Ovary (tissue), 3 donors: ENCODE measurements at regions not wholly inside any gene's neighbourhood (a gene's known extent, or its start where the extent isn't known, plus 50 kb on each side); places are given as distances from the start of the nearest gene placed in this dataset.

ENCODE experiments used
- POLR2A ChIP-seq: fragments of 450-650 bp; IDR thresholded peaks from one replicate; pipeline ENCODE4 v1.6.1; 2017; ENCODE audit warnings: antibody characterized with exemption, mild to moderate bottlenecking, moderate library complexity
- TF ChIP-seq, protein P1 (sequence below), 3 donors: fragments of 450-650 bp in 2 of 3; fragments of 200-600 bp in 1 of 3; IDR thresholded peaks; one replicate each; pipeline versions ENCODE4 v1.5.1 to v1.8.0; 2016 to 2022; ENCODE audit warnings: antibody characterized with exemption in 3 of 3, mild to moderate bottlenecking in 1 of 3
- donor health status: DM: no; HTN: no; CAD: no.

DNA sequence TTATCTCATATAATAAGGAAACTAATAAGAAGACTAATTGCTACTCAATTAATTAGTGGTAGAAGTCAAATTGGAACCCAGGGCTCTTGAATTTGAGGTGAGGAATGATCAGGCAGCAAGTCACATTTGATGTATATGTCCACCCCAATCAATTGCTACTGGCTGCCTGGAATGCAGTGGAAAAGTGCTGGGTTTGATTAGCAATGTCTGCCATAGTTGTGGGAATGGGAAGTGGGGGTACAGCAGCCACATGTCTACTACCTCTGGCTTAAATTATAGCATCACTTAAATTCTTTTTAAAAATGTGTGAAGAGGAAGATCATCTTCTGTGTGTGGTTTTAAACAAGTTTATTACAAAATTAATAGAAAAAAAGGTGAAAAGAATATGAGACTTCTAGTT lies 50.8 kb upstream of the NAV2 start:
- TF ChIP-seq POLR2A: no peak
- TF ChIP-seq, protein P1, sequence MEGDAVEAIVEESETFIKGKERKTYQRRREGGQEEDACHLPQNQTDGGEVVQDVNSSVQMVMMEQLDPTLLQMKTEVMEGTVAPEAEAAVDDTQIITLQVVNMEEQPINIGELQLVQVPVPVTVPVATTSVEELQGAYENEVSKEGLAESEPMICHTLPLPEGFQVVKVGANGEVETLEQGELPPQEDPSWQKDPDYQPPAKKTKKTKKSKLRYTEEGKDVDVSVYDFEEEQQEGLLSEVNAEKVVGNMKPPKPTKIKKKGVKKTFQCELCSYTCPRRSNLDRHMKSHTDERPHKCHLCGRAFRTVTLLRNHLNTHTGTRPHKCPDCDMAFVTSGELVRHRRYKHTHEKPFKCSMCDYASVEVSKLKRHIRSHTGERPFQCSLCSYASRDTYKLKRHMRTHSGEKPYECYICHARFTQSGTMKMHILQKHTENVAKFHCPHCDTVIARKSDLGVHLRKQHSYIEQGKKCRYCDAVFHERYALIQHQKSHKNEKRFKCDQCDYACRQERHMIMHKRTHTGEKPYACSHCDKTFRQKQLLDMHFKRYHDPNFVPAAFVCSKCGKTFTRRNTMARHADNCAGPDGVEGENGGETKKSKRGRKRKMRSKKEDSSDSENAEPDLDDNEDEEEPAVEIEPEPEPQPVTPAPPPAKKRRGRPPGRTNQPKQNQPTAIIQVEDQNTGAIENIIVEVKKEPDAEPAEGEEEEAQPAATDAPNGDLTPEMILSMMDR (IDR thresholded peaks at IDR 0.05): no peak
